HAP-1 (cell line): ENCODE measurements at regions not wholly inside any gene's neighbourhood (a gene's known extent, or its start where the extent isn't known, plus 50 kb on each side); places are given as distances from the start of the nearest gene placed in this dataset.

ENCODE experiments used
- DNase-seq, 2 experiments: peaks; one replicate each; pipeline ENCODE4 v3.0.0-alpha.2; 2016 to 2020; ENCODE audit warnings: low spot score in 2 of 2
- H3K27me3 ChIP-seq: fragments of 250-450 bp; sonication (Bioruptor Pico); 2 replicates; pipeline ENCODE4 v1.5.1; 2020; ENCODE audit warnings: low read depth, mild to moderate bottlenecking, moderate library complexity
- H3K36me3 ChIP-seq: fragments of 250-450 bp; sonication (Bioruptor Pico); replicated peaks from 2 replicates; pipeline ENCODE4 v1.5.1; 2020; ENCODE audit warnings: mild to moderate bottlenecking
- H3K4me1 ChIP-seq: fragments of 250-450 bp; sonication (Bioruptor Pico); 2 replicates; pipeline ENCODE4 v1.5.1; 2020; ENCODE audit warnings: mild to moderate bottlenecking
- H3K4me3 ChIP-seq: fragments of 250-450 bp; sonication (Bioruptor Pico); 2 replicates; pipeline ENCODE4 v1.5.1; 2020; ENCODE audit warnings: mild to moderate bottlenecking, moderate library complexity
- H3K9me3 ChIP-seq: fragments of 250-450 bp; sonication (Bioruptor Pico); 2 replicates; pipeline ENCODE4 v1.5.1; 2020; ENCODE audit warnings: mild to moderate bottlenecking, moderate library complexity
- in situ Hi-C: fragments of 300-500 bp; cut with MboI; formaldehyde crosslinking; loops from 3 replicates; pipeline ENCODE4 v1.14.3; 2020; ENCODE audit warnings: low sequenced_read_pairs, inconsistent platforms, mixed read lengths

- no peaks in the 10 kb centered on the region for H3K9me3 ChIP-seq
- in situ Hi-C loops: no loop called here
- no peaks in the 10 kb centered on the region for H3K36me3 ChIP-seq
- H3K4me3 ChIP-seq: no peak overlapping the region
- H3K27me3 ChIP-seq: no peaks in the 10 kb centered on the region; the same call in 1 of the 2 replicates
- DNase-seq: no peak
- no peaks in the 10 kb centered on the region for H3K4me1 ChIP-seq
Measured at GRCh38 chr3:10697918-10698317, 118.1 kb upstream of the SLC6A11 start.

- H3K36me3 ChIP-seq: no peaks in the 10 kb centered on the region
- no peaks in the 10 kb centered on the region for H3K4me1 ChIP-seq
- H3K9me3 ChIP-seq: no peaks in the 10 kb centered on the region
- DNase-seq: no peak
- no peaks in the 10 kb centered on the region; the same call in 1 of the 2 replicates for H3K27me3 ChIP-seq
- no peak overlapping the region for H3K4me3 ChIP-seq
- in situ Hi-C loops: no loop called here
Measured at GRCh38 chr3:10700821-10701220, 115.2 kb upstream of the SLC6A11 start.

- in situ Hi-C loops: no loop called here
Measured at GRCh38 chr3:10702961-10703740, 112.9 kb upstream of the SLC6A11 start.

GRCh38 chr3:10703875-10704274, 112.2 kb upstream of the SLC6A11 start:
- no peak overlapping the region for H3K4me3 ChIP-seq
- no peaks in the 10 kb centered on the region for H3K9me3 ChIP-seq
- H3K4me1 ChIP-seq: no peaks in the 10 kb centered on the region
- no peaks in the 10 kb centered on the region for H3K36me3 ChIP-seq
- DNase-seq: no peak
- in situ Hi-C loops: no loop called here
- peaks cover 18% of the 10 kb centered on the region for H3K27me3 ChIP-seq

More at GRCh38 chr3:10702961-10703740, 112.9 kb upstream of the SLC6A11 start:
- DNase-seq: peak; percentile 4 to 70
- H3K27me3 ChIP-seq: peaks cover 11% of the 10 kb centered on the region
- no peaks in the 10 kb centered on the region for H3K4me1 ChIP-seq
- H3K4me3 ChIP-seq: no peak overlapping the region
- H3K9me3 ChIP-seq: no peaks in the 10 kb centered on the region
- no peaks in the 10 kb centered on the region for H3K36me3 ChIP-seq

- Histone ChIP-seq H3K9me3 (no peaks in the 10 kb centered on the region), H3K27me3 (peaks cover 27% of the 10 kb centered on the region), H3K4me3 (no peak overlapping the region), H3K4me1 (no peaks in the 10 kb centered on the region), H3K36me3 (no peaks in the 10 kb centered on the region)
- no peak for DNase-seq
- in situ Hi-C loops: no loop called here
Measured at GRCh38 chr3:10706156-10706739, 109.8 kb upstream of the SLC6A11 start.

GRCh38 chr3:10706740-10707399, 109.2 kb upstream of the SLC6A11 start:
- H3K9me3 ChIP-seq: no peaks in the 10 kb centered on the region
- H3K4me1 ChIP-seq: no peaks in the 10 kb centered on the region
- H3K4me3 ChIP-seq: no peak overlapping the region
- in situ Hi-C loops: no loop called here
- H3K27me3 ChIP-seq: peaks cover 27% of the 10 kb centered on the region
- no peaks in the 10 kb centered on the region for H3K36me3 ChIP-seq
- DNase-seq: no peak

GRCh38 chr3:10707400-10708215, 108.4 kb upstream of the SLC6A11 start:
- H3K27me3 ChIP-seq: peaks cover 27% of the 10 kb centered on the region
- H3K36me3 ChIP-seq: no peaks in the 10 kb centered on the region
- in situ Hi-C loops: no loop called here
- H3K4me1 ChIP-seq: no peaks in the 10 kb centered on the region
- no peak for DNase-seq
- H3K4me3 ChIP-seq: no peak overlapping the region
- no peaks in the 10 kb centered on the region for H3K9me3 ChIP-seq

GRCh38 chr3:10708216-10708893, 107.7 kb upstream of the SLC6A11 start:
- H3K27me3 ChIP-seq: peaks cover 27% of the 10 kb centered on the region
- no peaks in the 10 kb centered on the region for H3K9me3 ChIP-seq
- H3K36me3 ChIP-seq: no peaks in the 10 kb centered on the region
- H3K4me1 ChIP-seq: no peaks in the 10 kb centered on the region
- in situ Hi-C loops: no loop called here
- H3K4me3 ChIP-seq: no peak overlapping the region
- no peak for DNase-seq

- in situ Hi-C loops: no loop called here
- no peaks in the 10 kb centered on the region for H3K9me3 ChIP-seq
- H3K4me1 ChIP-seq: no peaks in the 10 kb centered on the region
- H3K27me3 ChIP-seq: peaks cover 27% of the 10 kb centered on the region
- no peak for DNase-seq
- no peaks in the 10 kb centered on the region for H3K36me3 ChIP-seq
- no peak overlapping the region for H3K4me3 ChIP-seq
Measured at GRCh38 chr3:10709110-10709781, 106.8 kb upstream of the SLC6A11 start.

- H3K4me3 ChIP-seq: no peak overlapping the region
- H3K36me3 ChIP-seq: no peaks in the 10 kb centered on the region
- DNase-seq: no peak
- peaks cover 25% of the 10 kb centered on the region for H3K27me3 ChIP-seq
- in situ Hi-C loops: no loop called here
- H3K4me1 ChIP-seq: no peaks in the 10 kb centered on the region
- H3K9me3 ChIP-seq: no peaks in the 10 kb centered on the region
Measured at GRCh38 chr3:10712121-10712520, 103.9 kb upstream of the SLC6A11 start.

- Histone ChIP-seq H3K36me3 (no peaks in the 10 kb centered on the region), H3K9me3 (no peaks in the 10 kb centered on the region), H3K27me3 (peaks cover 14% of the 10 kb centered on the region), H3K4me3 (no peak overlapping the region), H3K4me1 (no peaks in the 10 kb centered on the region)
- in situ Hi-C loops: no loop called here
- no peak for DNase-seq
Measured at GRCh38 chr3:10713656-10714055, 102.4 kb upstream of the SLC6A11 start.

GRCh38 chr3:10715886-10716285, 100.1 kb upstream of the SLC6A11 start:
- no peaks in the 10 kb centered on the region for H3K4me1 ChIP-seq
- H3K27me3 ChIP-seq: peaks cover 13% of the 10 kb centered on the region; the same call in 1 of the 2 replicates
- in situ Hi-C loops: no loop called here
- no peaks in the 10 kb centered on the region for H3K9me3 ChIP-seq
- H3K36me3 ChIP-seq: no peaks in the 10 kb centered on the region
- no peak for DNase-seq
- H3K4me3 ChIP-seq: no peak overlapping the region

GRCh38 chr3:10716964-10717363, 99.1 kb upstream of the SLC6A11 start:
- DNase-seq: no peak
- peaks cover 11% of the 10 kb centered on the region; the same call in 1 of the 2 replicates for H3K27me3 ChIP-seq
- in situ Hi-C loops: no loop called here
- no peaks in the 10 kb centered on the region for H3K36me3 ChIP-seq
- H3K9me3 ChIP-seq: no peaks in the 10 kb centered on the region
- H3K4me1 ChIP-seq: no peaks in the 10 kb centered on the region
- no peak overlapping the region for H3K4me3 ChIP-seq
